ENCODE measurements at regions not wholly inside any gene's neighbourhood (a gene's known extent, or its start where the extent isn't known, plus 50 kb on each side); places are given as distances from the start of the nearest gene placed in this dataset.
"Not testable (repeated sequence)": the region's sequence is repeated elsewhere in the genome, so short reads cannot be mapped to it uniquely, and the experiment has no call there.

- no peak for ATAC-seq
Observed at GRCh38 chr14:43143106-43143505, 1364.0 kb downstream of the FSCB start.

DNA sequence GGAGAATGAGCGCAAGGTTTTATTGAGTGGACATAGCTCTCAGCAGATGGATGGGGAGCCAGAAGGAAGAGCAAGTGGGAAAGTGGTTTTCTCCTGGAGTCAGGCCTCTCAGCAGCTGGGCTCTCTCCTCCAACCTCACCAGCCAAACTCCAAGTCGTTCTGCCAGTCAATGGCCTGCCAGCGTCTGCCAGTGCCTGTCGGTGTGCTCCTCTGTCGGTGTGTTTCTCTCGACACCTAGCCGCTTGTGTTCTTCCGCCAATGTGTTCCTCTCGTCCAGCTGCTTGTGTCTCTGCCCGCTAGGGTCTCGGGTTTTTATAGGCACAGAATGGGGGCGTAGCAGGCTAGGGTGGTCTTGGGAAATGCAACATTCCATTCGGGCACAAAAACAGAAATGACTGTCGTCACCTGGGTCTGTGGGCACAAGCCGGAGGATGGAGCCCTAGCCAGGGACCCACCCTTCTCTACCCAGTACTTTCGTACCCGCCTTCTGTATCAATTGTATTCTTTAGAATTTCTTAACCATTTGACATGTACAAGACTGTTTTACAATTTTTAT lies 1365.4 kb downstream of the FSCB start:
- ATAC-seq = no peak

DNA sequence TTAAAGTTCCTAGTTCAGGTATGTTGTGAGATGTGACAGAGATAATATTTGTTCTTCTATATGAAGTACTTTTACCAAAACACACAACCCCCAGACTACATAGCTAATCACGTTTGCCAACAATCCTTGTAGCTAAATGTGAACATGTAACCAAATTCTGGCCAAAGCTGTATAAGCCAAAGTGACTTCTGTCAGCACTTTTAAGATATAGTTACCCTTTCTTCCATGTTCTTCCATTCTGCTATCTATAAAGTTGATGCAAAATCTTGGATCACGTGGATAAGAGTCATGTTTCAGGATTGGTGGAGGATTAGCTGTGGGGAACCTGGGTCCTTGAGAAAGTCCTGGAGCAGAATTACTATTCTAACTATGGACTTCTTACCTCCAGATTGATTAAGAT lies 1366.6 kb downstream of the FSCB start:
- ATAC-seq = no peak

DNA sequence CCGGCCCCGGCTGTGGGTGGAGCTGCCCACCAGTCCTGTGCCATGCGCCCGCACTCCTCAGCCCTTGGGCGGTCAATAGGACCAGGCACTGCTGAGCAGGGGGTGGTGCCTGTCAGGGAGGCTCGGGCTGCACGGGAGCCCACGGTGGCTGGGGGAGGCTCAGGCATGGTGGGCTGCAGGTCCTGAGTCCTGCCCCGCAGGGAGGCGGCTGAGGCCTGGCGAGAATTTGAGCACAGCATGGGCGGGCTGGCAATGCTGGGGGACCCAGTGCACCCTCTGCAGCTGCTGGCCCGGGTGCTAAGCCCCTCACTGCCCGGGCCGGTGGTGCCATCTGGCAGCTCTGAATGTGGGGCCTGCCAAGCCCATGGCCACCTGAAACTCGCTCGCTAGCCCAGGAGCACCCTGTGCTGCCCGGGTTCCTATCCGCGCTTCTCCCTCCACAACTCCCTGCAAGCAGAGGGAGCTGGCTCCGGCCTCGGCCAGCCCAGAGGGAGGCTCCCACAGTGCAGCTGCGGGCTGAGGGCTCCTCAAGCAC lies 1371.1 kb downstream of the FSCB start:
- no peak for ATAC-seq

DNA sequence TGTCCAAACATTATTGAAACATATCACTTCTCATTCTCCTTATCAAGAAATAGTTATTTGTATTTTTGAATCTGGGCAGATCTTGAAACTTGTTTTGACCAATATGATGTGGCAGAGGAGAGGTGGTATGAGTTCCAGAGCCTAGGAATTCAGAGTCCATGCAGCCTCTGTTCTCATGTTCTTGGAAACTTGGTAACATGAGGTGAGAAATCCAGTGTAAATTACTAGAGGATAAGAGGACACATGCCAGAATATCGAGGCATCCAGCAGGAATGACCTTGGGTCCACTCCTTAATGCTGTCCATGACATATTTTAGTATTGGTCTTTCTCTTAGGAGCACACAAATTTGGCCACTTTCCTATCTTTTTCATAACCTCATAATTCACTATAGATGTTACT lies 1374.6 kb downstream of the FSCB start:
- ATAC-seq = no peak

DNA sequence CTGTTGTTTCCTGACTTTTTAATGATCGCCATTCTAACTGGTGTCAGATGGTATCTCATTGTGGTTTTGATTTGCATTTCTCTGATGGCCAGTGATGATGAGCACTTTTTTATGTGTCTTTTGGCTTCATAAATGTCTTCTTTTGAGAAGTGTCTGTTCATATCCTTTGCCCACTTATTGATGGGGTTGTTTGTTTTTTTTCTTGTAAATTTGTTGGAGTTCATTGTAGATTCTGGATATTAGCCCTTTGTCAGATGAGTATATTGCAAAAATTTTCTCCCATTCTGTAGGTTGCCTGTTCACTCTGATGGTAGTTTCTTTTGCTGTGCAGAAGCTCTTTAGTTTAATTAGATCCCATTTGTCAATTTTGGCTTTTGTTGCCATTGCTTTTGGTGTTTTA lies 1378.7 kb downstream of the FSCB start:
- not testable (repeated sequence) for ATAC-seq

GRCh38 chr14:43127874-43128273 lies 1379.2 kb downstream of the FSCB start:
- not testable (repeated sequence) for ATAC-seq

DNA sequence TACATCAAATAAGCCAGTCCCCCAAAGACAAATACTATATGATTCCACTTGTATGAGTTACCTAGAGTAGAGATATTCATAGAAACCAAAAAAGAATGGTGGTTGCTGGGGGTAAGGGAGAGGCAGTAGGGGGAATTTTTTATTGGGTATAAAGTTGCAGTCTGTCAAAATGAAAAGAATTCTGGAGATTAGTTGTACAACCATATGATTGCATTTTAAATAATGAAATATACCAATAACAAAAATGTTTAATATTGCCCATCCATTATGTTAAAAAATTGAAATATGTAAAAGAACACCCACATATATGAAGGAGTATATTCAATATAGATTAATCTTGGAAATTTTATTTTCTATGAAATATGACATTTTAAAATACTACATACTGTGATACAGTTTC lies 1383.5 kb downstream of the FSCB start:
- no peak for ATAC-seq

DNA sequence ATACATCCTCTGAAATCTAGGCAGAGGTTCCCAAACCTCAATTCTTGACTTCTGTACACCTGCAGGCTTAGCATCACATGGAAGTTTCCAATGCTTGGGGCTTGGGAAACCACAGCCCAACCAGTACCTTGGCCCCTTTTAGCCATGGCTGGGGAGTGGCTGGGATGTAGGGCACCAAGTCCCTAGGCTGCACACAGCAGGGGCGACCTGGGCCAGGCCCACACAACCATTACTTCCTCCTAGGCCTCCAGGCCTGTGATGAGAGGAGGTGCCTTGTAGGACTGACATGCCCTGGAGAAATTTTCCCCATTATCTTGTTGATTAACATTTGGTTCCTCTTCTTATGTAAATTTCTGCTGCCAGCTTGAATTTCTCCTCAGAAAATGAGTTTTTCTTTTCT lies 1387.4 kb downstream of the FSCB start:
- no peak for ATAC-seq

GRCh38 chr14:43116341-43116740 lies 1390.7 kb downstream of the FSCB start:
- ATAC-seq = no peak

- no peak for ATAC-seq
Observed at GRCh38 chr14:43105305-43105704, 1401.8 kb downstream of the FSCB start.

DNA sequence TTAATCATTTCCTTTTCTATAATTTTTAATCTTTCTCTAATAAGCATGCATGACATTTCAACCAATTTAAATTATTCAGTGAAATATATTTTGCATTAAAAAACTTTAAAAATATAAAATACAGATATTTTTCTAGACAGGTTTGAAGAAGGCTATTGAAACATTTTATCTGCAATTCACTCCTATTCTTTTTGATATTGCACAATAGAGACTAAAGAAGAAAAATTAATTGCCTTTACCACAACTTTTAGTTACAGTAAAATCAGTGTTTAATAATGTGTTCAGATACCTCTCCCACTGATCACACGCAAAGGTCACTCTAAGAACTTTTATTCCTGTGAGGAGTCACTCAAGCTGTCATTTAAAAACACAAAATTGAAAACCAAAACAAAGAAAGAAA lies 1416.7 kb downstream of the FSCB start:
- no peak for ATAC-seq

- no peak for ATAC-seq
Observed at GRCh38 chr14:43087666-43088065, 1419.4 kb downstream of the FSCB start.

GRCh38 chr14:43085819-43086218 lies 1421.3 kb downstream of the FSCB start:
- no peak for ATAC-seq

GRCh38 chr14:43067372-43067771 lies 1439.7 kb downstream of the FSCB start:
- ATAC-seq = not testable (repeated sequence)

GRCh38 chr14:43056106-43056505 lies 1449.4 kb downstream of the LRFN5 start:
- no peak for ATAC-seq

GRCh38 chr14:43052897-43053296 lies 1446.2 kb downstream of the LRFN5 start:
- no peak for ATAC-seq

DNA sequence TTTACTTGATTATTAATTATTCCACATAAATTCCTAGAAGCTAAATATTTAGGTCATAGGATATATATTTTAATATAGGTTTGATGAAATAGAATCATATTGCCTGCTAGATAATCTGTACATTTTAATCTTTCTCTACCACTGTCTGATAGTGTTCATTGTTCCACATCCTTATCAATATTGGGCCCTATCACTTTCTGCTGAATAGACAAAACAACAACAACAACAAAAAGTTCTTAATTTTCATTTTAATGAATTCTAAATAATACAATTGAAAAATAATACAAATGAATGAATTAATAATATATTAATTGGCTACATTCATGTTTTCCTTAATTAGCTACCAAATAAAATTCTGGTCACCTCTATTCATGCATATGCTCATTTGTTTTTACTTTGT lies 1437.2 kb downstream of the LRFN5 start:
- ATAC-seq = no peak

- no peak for ATAC-seq
Observed at GRCh38 chr14:43042408-43042807, 1435.7 kb downstream of the LRFN5 start.

- ATAC-seq = no peak
Observed at GRCh38 chr14:43041976-43042375, 1435.3 kb downstream of the LRFN5 start.

- ATAC-seq = no peak
Observed at GRCh38 chr14:43041207-43041606, 1434.5 kb downstream of the LRFN5 start.

DNA sequence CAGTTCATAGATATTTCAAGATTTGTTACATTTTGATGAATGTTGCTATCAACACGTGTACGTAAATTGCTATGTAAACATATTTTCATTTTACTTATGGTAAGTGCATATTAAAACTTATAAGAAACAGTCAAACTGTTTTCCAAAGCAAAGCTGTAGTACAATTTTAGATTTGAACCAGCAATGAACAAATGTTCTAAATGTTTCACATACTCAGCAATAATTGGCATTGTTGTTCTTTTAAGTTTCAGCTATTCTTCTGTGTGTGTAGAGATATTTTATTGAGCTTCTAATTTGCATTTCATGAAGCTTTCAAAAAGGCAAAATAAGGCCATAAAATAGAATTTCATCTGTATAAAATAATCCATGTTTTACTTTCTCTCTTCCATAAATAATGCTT lies 1433.2 kb downstream of the LRFN5 start:
- ATAC-seq = no peak

- no peak for ATAC-seq
Observed at GRCh38 chr14:43031598-43031997, 1424.9 kb downstream of the LRFN5 start.

GRCh38 chr14:43022094-43022800 lies 1415.6 kb downstream of the LRFN5 start:
- no peak for ATAC-seq

DNA sequence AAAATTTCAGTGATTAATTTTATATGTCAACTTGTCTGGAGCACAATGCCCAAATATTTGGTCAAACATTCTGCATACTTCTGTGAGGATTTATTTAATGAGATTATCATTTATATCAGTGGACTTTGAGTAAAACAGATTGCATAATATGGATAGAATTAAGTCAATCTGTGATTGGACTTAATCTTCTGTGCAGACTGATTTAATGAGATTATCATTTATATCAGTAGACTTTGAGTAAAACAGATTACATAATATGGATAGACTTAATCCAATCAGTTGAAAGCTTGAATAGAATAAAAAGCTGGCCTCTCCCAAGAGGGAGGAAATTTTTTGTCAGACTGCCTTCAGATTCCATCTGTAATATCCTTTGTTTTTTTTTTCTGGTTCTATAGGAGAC lies 1413.2 kb downstream of the LRFN5 start:
- ATAC-seq = no peak

All from activated CD4-positive, CD25-positive, alpha-beta regulatory T cell treated with anti-CD3 and anti-CD28 coated beads, Interleukin-2, amount 50 U/mL, for 24 hours (primary cell).